Ramos (cell line): ENCODE measurements at regions not wholly inside any gene's neighbourhood (a gene's known extent, or its start where the extent isn't known, plus 50 kb on each side); places are given as distances from the start of the nearest gene placed in this dataset.

Experiments used
- in situ Hi-C: fragments of 300-500 bp; cut with MboI; formaldehyde crosslinking; loops from one replicate; pipeline ENCODE4 v1.14.3; 2022; ENCODE audit warnings: low sequenced_read_pairs; ENCODE audit not compliant: unreplicated experiment

- in situ Hi-C loops, result no loop called here
These were observed 920.6 kb upstream of the PIK3C3 start for GRCh38 chr18:41034413-41034812.

GRCh38 chr18:41025666-41026065 lies 929.4 kb upstream of the PIK3C3 start:
- in situ Hi-C loops, result no loop called here

- in situ Hi-C loops, result no loop called here
These were observed 930.2 kb upstream of the PIK3C3 start for GRCh38 chr18:41024792-41025191.

DNA sequence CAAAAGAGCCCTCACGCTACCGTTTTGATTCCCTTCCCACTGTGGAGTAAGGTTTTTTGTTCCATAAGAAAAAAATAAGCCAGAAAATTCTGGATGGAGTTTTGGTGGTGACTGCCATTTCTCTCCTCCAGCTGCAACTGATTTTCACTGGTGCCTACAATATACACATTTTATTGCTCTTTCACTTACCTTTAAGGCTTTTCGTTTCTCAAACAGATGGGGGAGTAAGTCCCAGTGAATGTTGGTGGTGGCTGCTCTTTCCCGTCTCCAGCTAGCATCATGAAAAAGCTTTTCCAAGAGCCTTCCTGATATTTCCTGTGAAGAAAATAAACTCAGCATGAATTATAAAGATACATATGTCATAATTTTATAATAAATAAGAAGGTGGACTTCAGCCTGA lies 932.5 kb upstream of the PIK3C3 start:
- in situ Hi-C loops, result no loop called here

DNA sequence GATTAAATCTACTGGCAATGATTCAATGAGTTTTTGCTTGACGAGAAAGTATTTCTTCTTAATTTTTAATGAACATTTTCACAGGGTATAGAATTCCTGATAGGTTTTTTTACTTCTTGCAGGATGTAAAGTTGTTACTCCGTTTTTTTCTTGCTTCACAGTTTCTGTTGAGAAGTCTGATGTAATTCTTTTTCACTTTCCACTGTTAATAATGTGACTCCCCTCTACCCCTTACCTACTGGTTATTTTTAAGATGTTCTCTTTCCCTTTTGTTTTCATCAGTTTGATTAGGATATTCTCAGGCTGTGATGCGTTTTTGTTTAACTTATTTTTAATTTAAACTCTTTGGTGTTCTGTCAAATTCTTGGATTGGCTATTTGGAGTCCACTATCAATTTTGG lies 933.9 kb upstream of the PIK3C3 start:
- in situ Hi-C loops, result no loop called here

GRCh38 chr18:41012194-41012593 lies 942.8 kb upstream of the PIK3C3 start:
- in situ Hi-C loops, result no loop called here

GRCh38 chr18:41009926-41010325 lies 945.1 kb upstream of the PIK3C3 start:
- in situ Hi-C loops, result no loop called here

- in situ Hi-C loops, result no loop called here
These were observed 950.7 kb upstream of the PIK3C3 start for GRCh38 chr18:41004324-41004723.

GRCh38 chr18:40995529-40995928 lies 959.5 kb upstream of the PIK3C3 start:
- in situ Hi-C loops, result no loop called here

DNA sequence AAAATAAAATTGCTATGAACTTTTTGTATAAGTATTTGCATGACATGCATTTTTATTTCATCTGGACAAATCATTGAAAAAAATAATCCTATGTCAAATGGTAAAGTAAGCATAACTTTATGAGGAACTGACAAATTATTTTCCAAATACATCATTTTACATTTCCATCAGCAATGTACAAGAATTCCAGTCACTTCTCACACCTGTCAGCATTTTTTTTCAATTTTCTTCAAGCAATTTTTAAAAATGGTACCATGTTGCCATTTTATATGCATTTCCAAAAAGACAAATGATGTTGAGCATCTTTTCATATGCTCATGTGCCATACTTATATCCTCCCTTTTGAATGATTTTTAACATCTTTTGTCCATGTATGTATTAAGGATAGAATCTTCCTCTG lies 961.7 kb upstream of the PIK3C3 start:
- in situ Hi-C loops, result no loop called here

- in situ Hi-C loops, result no loop called here
These were observed 967.5 kb upstream of the PIK3C3 start for GRCh38 chr18:40987581-40987980.

GRCh38 chr18:40985436-40985835 lies 969.6 kb upstream of the PIK3C3 start:
- in situ Hi-C loops, result no loop called here

DNA sequence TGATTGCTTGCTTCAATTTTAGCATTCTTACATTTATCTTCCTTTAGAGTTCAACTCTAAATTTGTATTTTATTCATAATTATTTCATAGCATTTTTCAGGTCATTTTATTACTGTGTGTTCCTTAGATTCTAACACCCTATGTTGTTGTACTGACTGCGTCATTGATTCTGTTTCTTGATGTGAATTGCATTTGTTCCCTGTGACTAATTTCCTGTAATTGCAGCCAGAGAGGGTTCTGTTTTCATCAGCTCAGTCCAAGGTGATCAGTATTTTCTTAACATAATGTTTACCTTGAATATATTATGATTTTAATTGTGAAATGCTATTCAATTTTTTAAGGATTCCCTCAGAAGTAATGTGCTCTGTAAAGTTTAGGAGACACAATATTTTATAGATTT lies 970.2 kb upstream of the PIK3C3 start:
- in situ Hi-C loops, result no loop called here

- in situ Hi-C loops, result no loop called here
These were observed 971.2 kb upstream of the PIK3C3 start for GRCh38 chr18:40983835-40984234.

- in situ Hi-C loops, result no loop called here
These were observed 974.9 kb upstream of the PIK3C3 start for GRCh38 chr18:40980171-40980570.

DNA sequence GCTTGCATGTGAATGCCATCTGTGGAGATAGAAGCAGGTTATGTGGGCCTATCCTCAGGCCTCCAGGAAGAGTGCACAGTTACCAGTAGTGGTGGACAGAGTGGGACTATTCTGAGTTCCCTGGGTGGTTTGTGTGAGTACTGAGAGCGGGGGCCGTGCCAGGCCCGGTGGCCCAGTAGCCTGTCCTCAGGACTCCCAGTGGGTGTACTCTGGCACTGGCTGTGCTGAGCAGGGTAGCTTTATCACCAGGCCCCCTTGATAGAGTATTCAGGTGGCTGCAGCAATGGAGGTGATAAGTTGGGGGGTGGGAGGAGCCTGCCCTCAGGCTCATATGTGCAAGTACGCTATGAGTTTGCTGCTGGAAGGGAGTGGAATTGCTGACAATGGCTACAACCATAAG lies 979.0 kb upstream of the PIK3C3 start:
- in situ Hi-C loops, result no loop called here

DNA sequence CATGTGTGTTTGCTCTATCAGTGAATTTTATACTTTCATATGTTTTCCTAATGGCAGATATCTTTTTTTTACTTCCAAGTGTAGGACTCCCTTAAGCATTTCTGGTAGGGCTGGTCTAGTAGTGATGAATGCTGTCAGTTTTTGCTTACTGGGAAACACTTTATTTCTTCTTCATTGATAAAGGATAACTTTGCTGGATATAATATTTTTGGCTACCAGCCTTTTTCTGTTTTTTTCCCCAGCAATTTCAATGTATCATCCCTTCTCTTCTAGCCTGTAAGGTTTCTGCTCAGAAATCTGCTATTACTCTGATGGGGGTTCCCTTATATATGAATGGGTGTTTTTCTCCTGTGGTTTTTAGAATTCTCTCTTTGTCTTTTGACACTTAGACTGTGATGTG lies 980.6 kb upstream of the PIK3C3 start:
- in situ Hi-C loops, result no loop called here

GRCh38 chr18:40962784-40963183 lies 992.2 kb upstream of the PIK3C3 start:
- in situ Hi-C loops, result no loop called here

DNA sequence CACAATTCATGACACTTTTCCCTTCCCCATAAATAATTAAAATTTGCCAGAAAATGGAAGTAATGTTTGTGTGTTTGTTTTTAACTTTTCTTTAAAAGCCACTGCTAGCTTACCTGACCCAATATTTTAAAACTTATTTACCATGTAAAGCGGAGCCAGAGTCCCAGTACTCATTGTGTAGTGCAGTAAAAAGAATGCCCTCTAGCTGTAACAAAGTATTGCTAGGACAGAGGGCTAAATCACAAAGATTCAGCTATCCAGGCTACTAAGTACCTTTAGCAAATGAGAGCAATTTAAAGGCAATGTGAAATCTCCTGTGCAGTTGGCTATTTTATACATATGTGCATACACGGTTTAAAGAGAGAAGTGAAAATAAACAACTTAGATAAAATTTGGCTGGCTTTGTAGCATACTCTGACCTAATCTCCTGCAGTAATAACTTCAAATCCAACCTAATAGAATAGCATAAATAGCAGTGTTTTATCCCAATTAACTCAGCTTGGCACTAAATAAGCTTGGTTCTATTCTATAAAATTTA lies 997.4 kb upstream of the PIK3C3 start:
- in situ Hi-C loops, result no loop called here

DNA sequence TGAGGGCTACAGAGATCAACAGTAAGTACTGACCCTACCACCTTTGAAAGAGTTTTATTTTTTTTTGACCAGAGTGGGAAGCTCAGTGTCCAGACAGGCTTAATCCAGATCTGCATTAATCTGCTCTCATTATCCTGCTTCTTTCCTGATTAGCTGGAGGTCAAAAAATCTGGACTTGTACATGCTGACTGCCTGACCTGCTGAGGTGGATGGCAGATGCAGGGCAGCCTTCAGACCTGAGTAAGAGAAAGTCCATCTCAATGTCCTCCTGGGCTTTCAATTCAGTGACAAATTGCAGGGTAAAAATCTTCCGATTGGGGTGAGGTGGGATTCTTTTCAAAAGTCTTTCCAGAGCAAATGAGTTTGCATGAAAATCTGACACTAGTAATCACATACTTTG lies 998.8 kb upstream of the PIK3C3 start:
- in situ Hi-C loops, result no loop called here

DNA sequence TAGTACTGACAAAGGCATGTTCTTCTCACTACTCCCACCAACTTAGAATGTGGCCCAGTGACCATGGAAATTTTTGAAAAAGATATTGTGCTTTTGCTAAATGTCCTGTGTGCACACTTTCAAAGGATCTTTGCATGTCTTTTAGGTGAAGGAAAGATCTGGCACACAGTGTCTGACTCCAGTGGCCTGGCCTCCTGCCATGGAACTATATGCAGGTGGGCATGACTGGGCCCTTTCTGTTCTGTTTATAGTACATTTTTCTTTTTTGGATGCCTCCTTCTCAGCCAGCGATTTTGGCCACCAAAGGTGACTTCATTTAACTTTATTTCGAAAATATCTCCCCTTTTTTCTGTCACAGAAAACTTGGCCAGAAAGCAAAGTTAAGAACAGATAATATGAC lies 999.7 kb upstream of the PIK3C3 start:
- in situ Hi-C loops, result no loop called here

- in situ Hi-C loops, result no loop called here
These were observed 1005.7 kb upstream of the PIK3C3 start for GRCh38 chr18:40949114-40949950.
